GM20000 (cell line): ENCODE measurements at regions not wholly inside any gene's neighbourhood (a gene's known extent, or its start where the extent isn't known, plus 50 kb on each side); places are given as distances from the start of the nearest gene placed in this dataset.

ENCODE experiments used
- DNase-seq: peaks from one replicate; pipeline ENCODE4 v3.0.0; 2012; ENCODE audit warnings: low spot score
- CTCF ChIP-seq: IDR thresholded peaks from 2 replicates; pipeline ENCODE4 v1.5.1; 2012; ENCODE audit warnings: mild to moderate bottlenecking, control low read depth; ENCODE audit errors: extremely low read depth, missing control alignments

- no peak for DNase-seq
- no peak for TF ChIP-seq CTCF
Measured at GRCh38 chr10:52542906-52543305, 228.8 kb downstream of the DKK1 start.

GRCh38 chr10:52551046-52551445 is 221.5 kb downstream of the MBL2 start:
- DNase-seq, result no peak
- no peak for TF ChIP-seq CTCF

GRCh38 chr10:52558090-52558489 is 214.5 kb downstream of the MBL2 start:
- no peak for TF ChIP-seq CTCF
- peak; percentile 5 for DNase-seq

- no peak for DNase-seq
Measured at GRCh38 chr10:52561322-52561721, 211.3 kb downstream of the MBL2 start.

GRCh38 chr10:52563360-52563759 is 209.2 kb downstream of the MBL2 start:
- no peak for TF ChIP-seq CTCF
- DNase-seq, result no peak

More at GRCh38 chr10:52561322-52561721, 211.3 kb downstream of the MBL2 start:
- TF ChIP-seq CTCF, result no peak

- no peak for TF ChIP-seq CTCF
- peak; percentile 3 for DNase-seq
Measured at GRCh38 chr10:52566471-52567246, 205.9 kb downstream of the MBL2 start.

GRCh38 chr10:52567247-52567580 is 205.4 kb downstream of the MBL2 start:
- no peak for DNase-seq
- no peak for TF ChIP-seq CTCF
